H9 (cell line): ENCODE measurements at regions not wholly inside any gene's neighbourhood (a gene's known extent, or its start where the extent isn't known, plus 50 kb on each side); places are given as distances from the start of the nearest gene placed in this dataset.

Experiments used
- DNase-seq: peaks from one replicate; pipeline ENCODE4 v3.0.0-alpha.2; 2017
- H2AFZ ChIP-seq: one replicate; pipeline ENCODE4 v1.6.1; 2013; ENCODE audit warnings: mild to moderate bottlenecking, low read length, control low read depth, moderate library complexity
- H2AK5ac ChIP-seq: 2 replicates; pipeline ENCODE4 v1.6.1; 2013; ENCODE audit warnings: low read length, control low read depth, mixed read lengths; ENCODE audit not compliant: insufficient read length
- H2BK120ac ChIP-seq: one replicate; pipeline ENCODE4 v1.6.1; 2013; ENCODE audit warnings: low read depth, mild to moderate bottlenecking, low read length, control low read depth, inconsistent platforms; ENCODE audit not compliant: poor library complexity, severe bottlenecking
- H2BK12ac ChIP-seq: 2 replicates; pipeline ENCODE4 v1.6.1; 2013; ENCODE audit warnings: low read length, control low read depth, mixed read lengths, low read depth; ENCODE audit not compliant: insufficient read length
- H2BK15ac ChIP-seq: 2 replicates; pipeline ENCODE4 v1.6.1; 2013; ENCODE audit warnings: low read depth, low read length, control low read depth
- H2BK20ac ChIP-seq: one replicate; pipeline ENCODE4 v1.6.1; 2013; ENCODE audit warnings: low read depth, mild to moderate bottlenecking, low read length, control low read depth, inconsistent platforms; ENCODE audit not compliant: poor library complexity, severe bottlenecking
- H2BK5ac ChIP-seq: 2 replicates; pipeline ENCODE4 v1.6.1; 2013; ENCODE audit warnings: low read length, control low read depth, mixed read lengths; ENCODE audit not compliant: insufficient read length
- H3K14ac ChIP-seq: 2 replicates; pipeline ENCODE4 v1.6.1; 2013; ENCODE audit warnings: low read length, control low read depth; ENCODE audit not compliant: insufficient read depth
- H3K18ac ChIP-seq: 2 replicates; pipeline ENCODE4 v1.6.1; 2013; ENCODE audit warnings: low read depth, mild to moderate bottlenecking, mixed read lengths, low read length, control low read depth; ENCODE audit not compliant: insufficient read length
- H3K23ac ChIP-seq: 2 replicates; pipeline ENCODE4 v1.6.1; 2013; ENCODE audit warnings: low read length, control low read depth, mixed read lengths, low read depth; ENCODE audit not compliant: insufficient read length
- H3K23me2 ChIP-seq: 2 replicates; pipeline ENCODE4 v1.6.1; 2013; ENCODE audit warnings: low read depth, mild to moderate bottlenecking, mixed read lengths, low read length, control low read depth; ENCODE audit not compliant: insufficient read length, poor library complexity, severe bottlenecking
- H3K27ac ChIP-seq: 2 replicates; pipeline ENCODE4 v1.5.1; 2013; ENCODE audit warnings: low read length, control low read depth, mixed read lengths, low read depth; ENCODE audit not compliant: insufficient read length
- H3K27me3 ChIP-seq: 2 replicates; pipeline ENCODE4 v1.6.1; 2013; ENCODE audit warnings: low read length, control low read depth, inconsistent platforms; ENCODE audit not compliant: insufficient read depth
- H3K4ac ChIP-seq: 2 replicates; pipeline ENCODE4 v1.6.1; 2013; ENCODE audit warnings: low read depth, mild to moderate bottlenecking, control low read depth, inconsistent platforms, low read length, moderate library complexity
- H3K4me1 ChIP-seq: 2 replicates; pipeline ENCODE4 v1.6.1; 2013; ENCODE audit warnings: low read length, control low read depth, inconsistent platforms; ENCODE audit not compliant: insufficient read depth
- H3K4me2 ChIP-seq: 2 replicates; pipeline ENCODE4 v1.6.1; 2013; ENCODE audit warnings: low read length, control low read depth, mixed read lengths; ENCODE audit not compliant: insufficient read length, insufficient read depth
- H3K56ac ChIP-seq: 2 replicates; pipeline ENCODE4 v1.6.1; 2013; ENCODE audit warnings: low read depth, mild to moderate bottlenecking, mixed read lengths, low read length, control low read depth; ENCODE audit not compliant: insufficient read length
- H3K79me1 ChIP-seq: 2 replicates; pipeline ENCODE4 v1.6.1; 2013; ENCODE audit warnings: low read depth, mild to moderate bottlenecking, moderate library complexity, low read length, control low read depth, inconsistent platforms; ENCODE audit not compliant: insufficient read depth, poor library complexity, severe bottlenecking
- H3K79me2 ChIP-seq: 2 replicates; pipeline ENCODE4 v1.6.1; 2013; ENCODE audit warnings: low read length, control low read depth, inconsistent platforms; ENCODE audit not compliant: insufficient read depth
- H3K9ac ChIP-seq: 2 replicates; pipeline ENCODE4 v1.6.1; 2013; ENCODE audit warnings: low read length, control low read depth, mixed read lengths; ENCODE audit not compliant: insufficient read length; ENCODE audit errors: extremely low read depth
- H3K9me3 ChIP-seq: one replicate; pipeline ENCODE4 v1.6.1; 2013; ENCODE audit warnings: low read depth, low read length, inconsistent platforms; ENCODE audit not compliant: control insufficient read depth
- H3T11ph ChIP-seq: one replicate; pipeline ENCODE4 v1.6.1; 2013; ENCODE audit warnings: mild to moderate bottlenecking, low read length, control low read depth, inconsistent platforms
- H4K20me1 ChIP-seq: one replicate; pipeline ENCODE4 v1.6.1; 2013; ENCODE audit not compliant: control insufficient read depth, insufficient read length, insufficient read depth
- H4K5ac ChIP-seq: 2 replicates; pipeline ENCODE4 v1.6.1; 2013; ENCODE audit warnings: low read depth, mild to moderate bottlenecking, mixed read lengths, low read length, control low read depth; ENCODE audit not compliant: insufficient read length
- H4K8ac ChIP-seq: replicated peaks from 2 replicates; pipeline ENCODE4 v1.6.1; 2013; ENCODE audit warnings: low read length, control low read depth, mixed read lengths, low read depth; ENCODE audit not compliant: insufficient read length
- H4K91ac ChIP-seq: 2 replicates; pipeline ENCODE4 v1.6.1; 2013; ENCODE audit warnings: low read depth, mild to moderate bottlenecking, moderate library complexity, mixed read lengths, low read length, control low read depth; ENCODE audit not compliant: insufficient read length
- H3K27ac Mint-ChIP-seq, 3 experiments: 2 replicates in 2 of 3; 3 replicates in 1 of 3; pipeline ENCODE4 v1.8.0; 2020 to 2021; ENCODE audit warnings: mixed read lengths in 3 of 3, mild to moderate bottlenecking in 1 of 3, moderate library complexity in 1 of 3
- H3K27me3 Mint-ChIP-seq: 2 replicates; pipeline ENCODE4 v1.8.0; 2021; ENCODE audit warnings: low read depth, mild to moderate bottlenecking, moderate library complexity, mixed read lengths
- H3K36me3 Mint-ChIP-seq, 3 experiments: 2 replicates in 2 of 3; 3 replicates in 1 of 3; pipeline ENCODE4 v1.8.0; 2020 to 2021; ENCODE audit warnings: low read depth in 3 of 3, mixed read lengths in 3 of 3; ENCODE audit not compliant: insufficient read depth in 1 of 3
- H3K4me1 Mint-ChIP-seq, 2 experiments: 2 replicates each; pipeline ENCODE4 v1.8.0; 2020; ENCODE audit warnings: mixed read lengths in 2 of 2
- H3K4me3 Mint-ChIP-seq, 2 experiments: 2 replicates in 1 of 2; 3 replicates in 1 of 2; pipeline ENCODE4 v1.8.0; 2020 to 2021; ENCODE audit warnings: mild to moderate bottlenecking in 2 of 2, mixed read lengths in 2 of 2, moderate library complexity in 1 of 2
- H3K9me3 Mint-ChIP-seq, 2 experiments: 2 replicates in 1 of 2; 3 replicates in 1 of 2; pipeline ENCODE4 v1.8.0; 2020; ENCODE audit warnings: mild to moderate bottlenecking in 2 of 2, mixed read lengths in 2 of 2, moderate library complexity in 1 of 2
- WGBS: extraction: QIAGEN DNeasy Blood & Tissue Kit; methylation state at CpG from one replicate; pipeline ENCODE4 v1.1.7; 2013; ENCODE audit warnings: missing lambda C conversion rate, low lambda C conversion rate, mixed read lengths; ENCODE audit not compliant: insufficient read length; ENCODE audit errors: extremely low coverage; 5-methylcytosine and 5-hydroxymethylcytosine counted together
- TF ChIP-seq, protein P1 (sequence below): fragments of 200-600 bp; sonication (generic); conservative IDR thresholded peaks from 3 replicates; pipeline ENCODE4 v1.8.0; 2021; ENCODE audit warnings: antibody characterized with exemption, mild to moderate bottlenecking

DNA sequence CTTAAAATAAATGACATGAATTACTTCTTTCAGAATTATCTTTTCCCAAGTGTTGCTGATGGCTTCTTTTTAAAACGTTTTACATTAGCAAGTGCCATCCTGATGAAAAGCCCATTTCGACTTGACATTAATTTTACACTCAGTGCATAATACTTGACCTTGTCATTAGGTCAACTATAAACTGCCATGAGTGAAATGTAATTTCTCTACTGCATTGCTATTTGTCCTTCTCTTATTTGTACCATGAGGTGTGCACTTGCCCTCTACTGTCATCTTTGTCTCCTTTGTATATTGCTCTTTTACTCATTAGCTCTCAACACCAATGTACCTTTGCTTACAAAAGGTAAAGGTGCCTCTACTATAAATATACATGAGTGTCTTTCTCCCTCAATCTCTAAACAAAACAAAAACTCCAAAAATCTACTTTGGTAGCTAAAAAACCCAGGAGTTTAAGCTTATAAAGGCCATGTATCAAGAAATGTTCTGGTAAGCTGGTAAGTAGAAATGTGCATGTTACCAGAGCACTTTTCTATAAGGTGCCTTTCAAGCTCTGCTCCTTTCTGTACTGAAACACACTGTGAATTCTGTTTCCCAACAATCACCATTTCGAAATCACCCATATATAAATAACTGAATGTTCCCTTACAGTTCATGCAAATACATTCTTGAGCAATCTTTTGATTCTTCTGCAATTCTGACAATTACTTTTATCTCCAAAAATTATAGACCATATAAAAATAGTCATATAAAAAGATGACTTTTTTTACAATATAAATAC lies 351.4 kb downstream of the SLITRK5 start:
- Histone ChIP-seq H4K20me1 (no peaks in the 10 kb centered on the region), H3K79me2 (no peaks in the 10 kb centered on the region), H3T11ph (no peak overlapping the region), H2AK5ac (no peak overlapping the region), H3K9me3 (no peaks in the 10 kb centered on the region), H3K27me3 (no peaks in the 10 kb centered on the region), H3K27ac (no peak overlapping the region), H4K8ac (no peak overlapping the region), H4K5ac (no peak overlapping the region), H2BK15ac (no peak overlapping the region), H2BK20ac (no peak overlapping the region), H3K9ac (no peak overlapping the region), H3K4me2 (no peak overlapping the region), H3K18ac (no peak overlapping the region), H2BK5ac (no peak overlapping the region), H3K23ac (no peak overlapping the region), H2AFZ (no peak overlapping the region), H4K91ac (no peak overlapping the region), H2BK12ac (no peak overlapping the region), H3K79me1 (no peaks in the 10 kb centered on the region), H2BK120ac (no peak overlapping the region), H3K4ac (no peak overlapping the region), H3K4me1 (no peaks in the 10 kb centered on the region), H3K23me2 (no peaks in the 10 kb centered on the region), H3K56ac (no peak overlapping the region), H3K14ac (no peak overlapping the region)
- no peak for DNase-seq
- TF ChIP-seq, protein P1, sequence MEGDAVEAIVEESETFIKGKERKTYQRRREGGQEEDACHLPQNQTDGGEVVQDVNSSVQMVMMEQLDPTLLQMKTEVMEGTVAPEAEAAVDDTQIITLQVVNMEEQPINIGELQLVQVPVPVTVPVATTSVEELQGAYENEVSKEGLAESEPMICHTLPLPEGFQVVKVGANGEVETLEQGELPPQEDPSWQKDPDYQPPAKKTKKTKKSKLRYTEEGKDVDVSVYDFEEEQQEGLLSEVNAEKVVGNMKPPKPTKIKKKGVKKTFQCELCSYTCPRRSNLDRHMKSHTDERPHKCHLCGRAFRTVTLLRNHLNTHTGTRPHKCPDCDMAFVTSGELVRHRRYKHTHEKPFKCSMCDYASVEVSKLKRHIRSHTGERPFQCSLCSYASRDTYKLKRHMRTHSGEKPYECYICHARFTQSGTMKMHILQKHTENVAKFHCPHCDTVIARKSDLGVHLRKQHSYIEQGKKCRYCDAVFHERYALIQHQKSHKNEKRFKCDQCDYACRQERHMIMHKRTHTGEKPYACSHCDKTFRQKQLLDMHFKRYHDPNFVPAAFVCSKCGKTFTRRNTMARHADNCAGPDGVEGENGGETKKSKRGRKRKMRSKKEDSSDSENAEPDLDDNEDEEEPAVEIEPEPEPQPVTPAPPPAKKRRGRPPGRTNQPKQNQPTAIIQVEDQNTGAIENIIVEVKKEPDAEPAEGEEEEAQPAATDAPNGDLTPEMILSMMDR = no peak
- no peaks in the 10 kb centered on the region for H3K27me3 Mint-ChIP-seq
- peaks cover 0 to 17% of the 10 kb centered on the region in 2 experiments; a peak in 4 of 5 replicates for H3K9me3 Mint-ChIP-seq
- H3K27ac Mint-ChIP-seq = no peak overlapping the region
- H3K4me1 Mint-ChIP-seq = no peaks in the 10 kb centered on the region; a peak in 1 of 4 replicates
- 100% methylated on average over 1 of the region's 3 CpGs for WGBS
- H3K4me3 Mint-ChIP-seq = no peak overlapping the region
- H3K36me3 Mint-ChIP-seq = peaks cover 0 to 8% (median 3%) of the 10 kb centered on the region in 3 experiments; a peak in 4 of 7 replicates
